GM12892 (cell line): ENCODE measurements at regions not wholly inside any gene's neighbourhood (a gene's known extent, or its start where the extent isn't known, plus 50 kb on each side); places are given as distances from the start of the nearest gene placed in this dataset.

Experiments
- DNase-seq: peaks from one replicate; pipeline ENCODE4 v3.0.0; 2011; ENCODE audit not compliant: insufficient read length
- FAIRE-seq: peaks from 2 replicates; lab custom pipeline; 2011; peaks lifted over from hg19 to GRCh38; lab: Jason Lieb, UNC
- POLR2A ChIP-seq: IDR thresholded peaks from 2 replicates; pipeline ENCODE4 v1.6.1; 2011; ENCODE audit warnings: low read depth, low read length, control low read depth
- POLR2AphosphoS5 ChIP-seq: IDR thresholded peaks from 2 replicates; pipeline ENCODE4 v1.6.1; 2011; ENCODE audit warnings: low read depth, low read length, control low read depth
- TAF1 ChIP-seq: IDR thresholded peaks from 2 replicates; pipeline ENCODE4 v1.6.1; 2011; ENCODE audit warnings: low read depth, mild to moderate bottlenecking, control low read depth, low read length, borderline replicate concordance

GRCh38 chr17:45731459-45731858 is 52.7 kb upstream of the CRHR1 start:
- FAIRE-seq (no peak), DNase-seq (no peak)
- TF ChIP-seq TAF1: no peak

- FAIRE-seq: no peak
- TF ChIP-seq TAF1 (no peak), POLR2AphosphoS5 (no peak), POLR2A (no peak)
- DNase-seq: no peak
These were observed 51.1 kb upstream of the CRHR1 start for GRCh38 chr17:45732926-45733505.

GRCh38 chr17:45733781-45734180 is 50.3 kb upstream of the CRHR1 start:
- FAIRE-seq: no peak
- no peak for DNase-seq
- TF ChIP-seq TAF1 (no peak), POLR2A (no peak), POLR2AphosphoS5 (no peak)
